ENCODE measurements at regions not wholly inside any gene's neighbourhood (a gene's known extent, or its start where the extent isn't known, plus 50 kb on each side); places are given as distances from the start of the nearest gene placed in this dataset.

DNA sequence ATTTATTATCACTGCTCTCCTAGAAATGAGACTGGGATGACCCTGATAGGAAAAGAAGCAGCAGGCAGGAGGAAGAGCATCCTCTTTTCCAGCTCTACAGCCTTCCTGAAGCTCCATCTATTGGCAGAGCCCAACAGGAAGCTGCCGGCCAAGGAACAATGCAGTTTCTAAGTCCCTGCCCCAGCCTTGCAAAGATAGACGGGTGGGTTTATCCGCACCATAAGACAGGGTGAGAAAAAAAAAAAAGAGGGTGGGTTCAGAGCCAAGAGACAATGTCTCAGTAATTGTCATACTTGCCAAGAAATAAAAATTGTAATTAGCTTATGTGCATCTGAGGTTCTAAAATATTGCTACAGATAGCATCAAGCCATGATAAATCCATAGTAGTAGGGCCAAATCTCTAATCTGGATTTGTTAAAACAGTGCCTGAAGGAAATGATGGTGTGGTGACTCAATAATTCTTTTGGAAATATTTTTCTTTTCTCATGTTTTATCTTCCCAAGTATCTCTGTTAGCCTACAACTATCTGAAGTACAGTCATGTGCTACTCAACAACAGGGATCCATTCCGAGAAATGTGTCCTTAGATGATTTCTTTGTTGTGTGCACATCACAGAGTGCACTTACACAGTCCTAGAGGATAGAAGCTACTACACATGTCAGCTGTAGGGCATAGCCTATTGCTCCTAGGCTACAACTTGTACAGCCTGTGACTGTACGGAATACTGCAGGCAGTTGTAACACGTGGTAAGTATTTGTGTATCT lies 242.9 kb upstream of the CXCL12 start:
- DNase-seq = no peak

- no peak for DNase-seq
These were observed 244.0 kb upstream of the CXCL12 start for GRCh38 chr10:44628921-44629320.

GRCh38 chr10:44635176-44635575 lies 250.3 kb upstream of the CXCL12 start:
- DNase-seq = no peak

- DNase-seq = no peak
These were observed 251.7 kb upstream of the CXCL12 start for GRCh38 chr10:44636625-44637024.

DNA sequence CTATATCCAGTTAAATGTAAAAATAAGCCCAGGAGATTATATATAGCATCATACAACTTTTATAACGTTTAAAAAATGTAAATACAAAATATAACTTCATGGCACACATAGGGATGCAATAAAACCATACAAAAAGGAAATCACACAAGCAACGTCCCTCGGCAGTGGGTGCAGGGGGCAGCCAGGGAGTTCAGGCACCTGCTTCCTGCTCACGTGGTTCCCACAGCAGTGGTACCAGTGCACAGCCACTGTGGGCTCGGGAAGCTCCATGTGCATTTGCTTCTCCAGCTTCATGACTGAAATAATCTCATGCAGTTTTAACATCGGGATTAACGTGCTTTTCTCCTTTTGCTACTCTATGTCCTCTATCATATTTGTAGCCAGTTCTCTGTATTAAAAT lies 255.5 kb upstream of the CXCL12 start:
- no peak for DNase-seq

DNA sequence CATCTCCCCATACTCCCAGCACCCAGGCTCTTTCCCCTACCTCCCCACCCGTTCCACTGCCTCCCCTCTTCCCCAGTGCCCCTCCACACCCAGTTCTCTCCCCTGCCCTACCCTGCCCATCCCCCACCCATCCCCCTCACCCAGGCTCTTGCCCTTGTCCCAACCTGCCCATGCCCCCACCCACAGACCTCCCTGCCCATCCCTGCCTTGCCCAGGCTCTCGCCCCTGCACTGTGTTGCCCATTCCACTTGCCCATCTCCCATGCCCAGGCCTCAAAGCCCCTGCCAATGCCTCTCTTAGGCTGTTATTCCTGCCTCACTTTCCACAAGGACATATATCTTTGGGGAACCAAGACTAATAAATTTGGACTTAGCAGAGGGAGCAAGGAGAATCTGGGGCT lies 262.6 kb upstream of the CXCL12 start:
- no peak for DNase-seq

GRCh38 chr10:44647877-44648542 lies 263.1 kb upstream of the CXCL12 start:
- DNase-seq = no peak

- no peak for DNase-seq
These were observed 260.2 kb upstream of the TMEM72 start for GRCh38 chr10:44650691-44651661.

DNA sequence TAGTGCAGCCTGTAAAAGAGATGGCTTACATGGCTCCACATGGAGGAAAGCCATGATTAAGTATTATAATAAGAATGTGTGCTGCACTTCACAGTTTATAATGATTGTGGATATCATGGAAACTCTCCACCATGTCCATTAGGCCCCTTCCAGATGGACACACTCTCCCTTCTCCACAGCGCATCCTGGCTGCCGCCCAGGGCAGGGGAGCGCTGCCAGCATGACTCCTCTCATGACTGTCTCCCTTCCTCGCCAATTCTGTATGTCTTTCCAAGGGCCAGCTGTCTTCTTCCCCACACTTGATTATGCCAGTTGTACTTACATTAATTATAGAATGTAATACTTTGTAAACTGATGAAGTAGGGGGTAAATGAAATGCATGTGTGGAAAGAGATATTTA lies 259.3 kb upstream of the TMEM72 start:
- DNase-seq = no peak

GRCh38 chr10:44659320-44659719 lies 251.8 kb upstream of the TMEM72 start:
- DNase-seq = no peak

GRCh38 chr10:44660271-44660670 lies 250.9 kb upstream of the TMEM72 start:
- no peak for DNase-seq

- DNase-seq = no peak
These were observed 249.1 kb upstream of the TMEM72 start for GRCh38 chr10:44662051-44662450.

DNA sequence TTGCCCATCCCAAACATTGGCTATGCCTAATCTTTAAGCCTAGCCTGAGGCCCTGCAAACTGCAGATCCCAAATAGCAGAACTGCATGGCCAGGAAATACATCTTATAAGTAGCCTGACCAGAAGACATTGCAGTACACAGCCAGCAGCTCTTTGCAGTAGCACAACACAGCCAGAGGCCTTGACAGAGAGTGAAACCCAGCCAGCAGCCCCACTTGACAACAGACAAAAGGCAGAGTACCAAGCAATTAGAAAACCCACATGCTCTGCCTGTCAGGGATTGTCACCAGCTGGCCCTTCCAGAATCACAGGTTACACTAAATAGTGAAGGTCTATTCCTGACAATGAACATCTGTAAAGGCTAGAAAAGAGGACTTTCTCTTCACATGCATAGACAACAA lies 242.8 kb upstream of the TMEM72 start:
- no peak for DNase-seq

DNA sequence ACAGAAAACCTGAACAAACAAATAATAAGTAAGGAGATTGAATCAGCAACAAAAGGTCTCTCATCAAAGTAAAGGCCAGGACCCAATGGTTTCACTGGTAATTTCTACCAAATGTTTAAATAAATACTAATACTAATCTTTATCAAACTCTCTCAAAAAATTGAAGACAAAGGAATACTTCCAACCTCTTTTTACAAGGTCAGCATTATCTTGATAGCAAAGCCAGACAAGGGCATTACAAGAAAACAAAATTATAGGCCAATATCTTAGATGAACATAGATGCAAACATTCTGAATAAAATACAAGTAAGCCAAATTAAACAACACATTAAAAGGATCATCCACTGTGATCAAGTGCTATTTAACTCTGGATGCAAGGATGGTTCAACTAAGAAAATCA lies 239.8 kb upstream of the TMEM72 start:
- DNase-seq = no peak

DNA sequence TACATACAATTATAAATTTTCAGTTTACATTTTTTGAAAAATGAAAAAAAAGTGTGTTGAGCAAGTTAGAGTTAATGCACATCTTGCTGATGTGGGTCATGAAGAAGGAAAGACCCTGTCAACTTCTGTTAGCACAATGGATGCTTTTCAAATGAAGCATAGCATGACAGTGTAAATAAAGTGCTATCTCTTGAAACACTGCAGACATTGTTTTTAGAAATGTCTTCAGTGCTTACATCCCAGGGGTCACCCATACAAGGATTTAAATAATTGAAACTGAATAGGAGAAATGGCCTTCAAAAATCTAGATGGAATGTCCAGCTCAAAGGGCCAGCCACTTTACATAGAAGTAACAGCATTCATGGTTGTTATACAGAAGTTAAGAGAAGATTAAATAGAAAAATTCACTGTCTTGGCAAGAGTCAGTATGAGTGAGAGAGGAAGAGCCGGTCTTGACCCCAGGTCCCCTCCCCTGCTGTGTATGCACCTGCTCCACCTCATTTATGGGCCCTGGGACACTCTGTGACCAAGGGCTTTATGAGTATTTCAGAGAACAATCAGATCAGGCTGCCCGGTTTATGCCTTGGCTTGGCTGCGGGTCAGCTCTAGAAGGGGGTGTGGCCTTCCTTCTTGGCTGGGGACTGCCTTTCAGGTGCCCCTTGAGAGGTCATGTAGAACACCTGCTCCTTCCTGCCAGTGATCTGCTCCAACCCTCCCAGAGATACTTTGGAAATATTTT lies 237.7 kb upstream of the TMEM72 start:
- no peak for DNase-seq

DNA sequence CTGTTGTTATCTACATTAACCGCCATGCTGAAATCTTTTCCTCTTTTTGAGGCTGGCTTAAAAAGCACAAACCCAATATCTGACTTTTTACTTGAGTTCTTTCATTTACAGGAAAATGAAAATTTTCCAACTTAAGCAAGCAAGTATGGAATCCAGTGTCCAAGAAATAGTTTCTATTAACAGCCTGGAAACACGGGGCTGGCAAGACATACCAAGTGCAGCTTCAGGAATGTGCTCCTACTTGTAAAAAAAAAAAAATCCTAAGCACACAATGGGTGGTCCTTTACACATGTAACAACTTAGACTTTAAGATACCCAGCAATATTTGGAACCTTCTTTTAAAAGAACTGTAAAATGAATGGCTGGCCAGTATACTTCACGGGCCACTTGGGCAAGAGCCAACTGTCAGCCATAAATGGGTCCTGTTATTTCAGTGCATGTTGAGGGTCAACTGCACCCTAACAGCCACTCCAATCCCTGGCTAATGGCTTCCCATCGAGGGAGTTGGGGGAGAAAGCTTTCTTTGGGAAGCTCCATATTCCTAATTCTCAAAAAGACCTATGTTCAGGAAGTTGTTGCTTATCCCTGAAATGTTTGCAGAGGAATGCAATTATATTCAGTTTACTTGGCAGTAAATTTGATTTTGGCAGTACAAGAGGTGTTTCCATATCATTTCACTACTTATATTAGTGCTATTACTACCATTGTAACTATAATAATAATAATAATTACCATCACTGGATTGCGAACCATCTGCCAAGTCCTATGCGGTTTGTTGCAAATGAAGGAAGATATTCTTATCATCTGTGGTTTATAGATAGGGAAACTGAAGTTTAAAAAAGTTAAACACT lies 236.4 kb upstream of the TMEM72 start:
- DNase-seq = no peak

GRCh38 chr10:44675387-44675874 lies 235.7 kb upstream of the TMEM72 start:
- no peak for DNase-seq

GRCh38 chr10:44680764-44681163 lies 230.4 kb upstream of the TMEM72 start:
- DNase-seq = no peak

- no peak for DNase-seq
These were observed 228.6 kb upstream of the TMEM72 start for GRCh38 chr10:44682507-44682906.

GRCh38 chr10:44684661-44685060 lies 226.5 kb upstream of the TMEM72 start:
- DNase-seq = no peak

- DNase-seq = no peak
These were observed 225.9 kb upstream of the TMEM72 start for GRCh38 chr10:44685220-44685619.

DNA sequence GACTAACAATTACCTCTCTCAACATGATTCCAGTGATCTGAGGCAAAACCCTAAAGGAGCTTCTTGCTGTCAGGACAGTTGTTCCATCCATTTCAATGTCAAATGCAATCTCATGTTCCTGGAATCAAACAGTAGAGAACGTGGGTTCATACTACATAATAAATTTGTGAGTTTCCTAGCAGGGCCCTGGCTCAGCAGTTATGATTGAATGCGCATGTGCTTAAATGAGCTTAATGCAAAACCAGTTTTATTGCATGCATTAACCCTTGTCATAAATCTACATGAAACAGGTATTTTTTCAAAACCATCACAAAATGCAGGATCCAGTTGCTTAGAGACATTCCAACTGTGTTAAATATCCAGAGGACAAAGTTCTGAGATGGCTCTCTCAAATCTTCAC lies 225.4 kb upstream of the TMEM72 start:
- DNase-seq = no peak
